ENCODE measurements at regions not wholly inside any gene's neighbourhood (a gene's known extent, or its start where the extent isn't known, plus 50 kb on each side); places are given as distances from the start of the nearest gene placed in this dataset.

DNA sequence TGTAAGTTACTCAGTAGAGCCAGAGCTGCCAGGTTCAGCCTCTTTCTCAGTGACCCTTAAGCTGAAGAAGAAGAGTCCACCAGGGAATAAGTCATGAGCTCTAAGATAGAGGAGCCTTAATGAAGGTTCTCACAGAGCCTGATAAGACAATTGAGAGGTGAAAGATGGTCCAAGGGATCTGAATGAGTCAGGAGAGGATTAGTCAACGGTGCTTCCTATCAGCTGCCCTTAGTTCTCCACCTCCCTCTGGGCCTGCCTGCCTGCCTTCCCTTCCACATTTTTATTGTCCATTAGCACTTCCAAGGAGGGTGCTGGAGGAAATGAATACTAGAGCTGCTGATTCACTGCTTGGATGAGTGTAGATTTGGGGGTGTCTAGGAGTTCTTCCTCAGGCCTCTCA is 161.7 kb upstream of the RMST start:
- TF ChIP-seq, protein P1, sequence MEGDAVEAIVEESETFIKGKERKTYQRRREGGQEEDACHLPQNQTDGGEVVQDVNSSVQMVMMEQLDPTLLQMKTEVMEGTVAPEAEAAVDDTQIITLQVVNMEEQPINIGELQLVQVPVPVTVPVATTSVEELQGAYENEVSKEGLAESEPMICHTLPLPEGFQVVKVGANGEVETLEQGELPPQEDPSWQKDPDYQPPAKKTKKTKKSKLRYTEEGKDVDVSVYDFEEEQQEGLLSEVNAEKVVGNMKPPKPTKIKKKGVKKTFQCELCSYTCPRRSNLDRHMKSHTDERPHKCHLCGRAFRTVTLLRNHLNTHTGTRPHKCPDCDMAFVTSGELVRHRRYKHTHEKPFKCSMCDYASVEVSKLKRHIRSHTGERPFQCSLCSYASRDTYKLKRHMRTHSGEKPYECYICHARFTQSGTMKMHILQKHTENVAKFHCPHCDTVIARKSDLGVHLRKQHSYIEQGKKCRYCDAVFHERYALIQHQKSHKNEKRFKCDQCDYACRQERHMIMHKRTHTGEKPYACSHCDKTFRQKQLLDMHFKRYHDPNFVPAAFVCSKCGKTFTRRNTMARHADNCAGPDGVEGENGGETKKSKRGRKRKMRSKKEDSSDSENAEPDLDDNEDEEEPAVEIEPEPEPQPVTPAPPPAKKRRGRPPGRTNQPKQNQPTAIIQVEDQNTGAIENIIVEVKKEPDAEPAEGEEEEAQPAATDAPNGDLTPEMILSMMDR (IDR thresholded peaks at IDR 0.05; ENCODE audit: poor library complexity) = no peak
- TF ChIP-seq EZH2 (IDR thresholded peaks at IDR 0.05; ENCODE audit: borderline replicate concordance) (no peak), EZH2phosphoT487 (IDR thresholded peaks at IDR 0.05; ENCODE audit: low read depth, severe bottlenecking, unreplicated experiment) (no peak)
